NCI-H748 treated with DMSO at 0.1 percent for 48 hours (cell line): ENCODE measurements at regions not wholly inside any gene's neighbourhood (a gene's known extent, or its start where the extent isn't known, plus 50 kb on each side); places are given as distances from the start of the nearest gene placed in this dataset.

ENCODE experiments used
- DNase-seq: peaks from one replicate; lab custom pipeline; 2025; lab: John Stamatoyannopoulos, UW

- no peak for DNase-seq
These were observed 51.4 kb upstream of the TMEM132E start for GRCh38 chr17:34527908-34528470.

GRCh38 chr17:34527136-34527907 is 52.1 kb upstream of the TMEM132E start:
- DNase-seq, result no peak

GRCh38 chr17:34525651-34526050 is 53.7 kb upstream of the TMEM132E start:
- DNase-seq, result no peak

DNA sequence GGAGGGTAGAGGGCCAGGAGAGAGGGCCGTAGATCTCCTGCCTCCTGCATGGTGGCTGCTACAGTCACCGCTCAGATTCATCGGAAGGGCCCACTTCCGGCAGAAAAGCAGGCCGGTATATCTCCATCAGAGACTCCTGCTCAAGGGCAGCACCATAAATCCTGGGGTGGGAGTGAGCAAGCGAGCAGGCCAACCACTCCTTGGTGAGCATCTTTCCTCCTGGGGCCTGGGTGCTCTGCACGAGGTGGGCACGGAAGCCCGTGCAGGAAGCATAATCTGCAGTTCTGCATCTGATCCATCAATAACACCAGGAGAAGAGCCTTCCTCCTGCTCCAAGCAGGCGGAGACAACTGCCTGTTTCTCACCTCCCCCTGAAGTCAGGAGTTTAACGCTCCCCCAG is 57.4 kb upstream of the TMEM132E start:
- no peak for DNase-seq

DNA sequence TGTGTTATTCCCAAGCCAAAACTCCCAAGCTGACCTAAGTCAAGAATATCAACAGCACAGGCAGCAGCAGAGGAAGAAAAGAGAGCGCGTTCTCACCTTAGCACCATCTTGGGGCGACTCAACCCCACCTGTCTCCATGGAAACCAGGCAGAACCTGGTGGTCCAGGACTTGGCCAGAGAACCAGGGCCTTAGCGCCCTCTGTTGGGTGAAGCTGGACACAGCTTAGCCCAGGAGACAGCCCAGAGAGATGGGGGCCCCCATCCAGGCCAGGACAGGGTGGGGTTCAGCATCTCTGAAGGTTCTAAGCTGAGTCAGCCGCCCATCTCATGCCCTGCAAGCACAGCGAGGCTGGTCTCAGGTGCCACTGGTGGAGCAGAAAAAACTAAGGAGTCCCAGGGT is 60.1 kb upstream of the TMEM132E start:
- DNase-seq, result no peak

DNA sequence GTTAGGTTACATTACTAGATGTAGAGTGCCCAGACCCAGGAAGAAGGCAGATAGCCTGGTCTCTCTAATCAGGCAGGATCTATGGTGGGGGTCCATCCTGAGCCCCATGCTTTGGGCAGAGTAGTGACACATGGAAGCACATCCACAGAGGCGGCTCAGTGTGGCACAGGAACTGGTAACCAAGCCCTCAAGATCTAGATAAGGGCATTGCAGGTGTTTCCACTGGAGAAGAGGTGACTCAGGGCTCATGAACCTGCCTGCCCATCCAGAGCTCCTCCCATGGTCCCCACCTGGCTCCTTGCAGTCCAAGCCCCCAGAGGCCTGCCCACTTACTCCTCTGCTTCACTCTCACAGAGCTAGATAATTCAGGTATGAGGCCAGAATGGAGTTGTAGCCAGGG is 62.0 kb upstream of the TMEM132E start:
- DNase-seq, result no peak

DNA sequence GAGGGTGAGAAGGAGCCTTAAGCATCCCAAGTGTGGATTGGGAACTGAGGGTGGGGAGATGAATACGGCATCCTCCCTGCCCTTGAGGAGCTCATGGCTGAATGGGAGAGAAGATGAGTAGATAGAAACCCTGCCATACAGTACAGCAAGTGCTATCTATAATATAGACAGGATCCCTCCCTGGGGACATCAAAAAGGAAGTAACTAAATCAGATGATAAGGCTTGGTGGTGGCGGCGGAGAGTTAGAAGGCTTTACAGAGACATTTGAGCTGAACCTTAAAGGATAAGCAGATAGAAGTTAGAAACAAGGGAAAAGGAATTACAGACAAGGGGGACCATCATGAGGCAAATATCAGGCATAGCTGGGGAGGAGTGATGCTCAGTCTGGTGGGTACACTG is 67.5 kb upstream of the TMEM132E start:
- DNase-seq, result no peak

DNA sequence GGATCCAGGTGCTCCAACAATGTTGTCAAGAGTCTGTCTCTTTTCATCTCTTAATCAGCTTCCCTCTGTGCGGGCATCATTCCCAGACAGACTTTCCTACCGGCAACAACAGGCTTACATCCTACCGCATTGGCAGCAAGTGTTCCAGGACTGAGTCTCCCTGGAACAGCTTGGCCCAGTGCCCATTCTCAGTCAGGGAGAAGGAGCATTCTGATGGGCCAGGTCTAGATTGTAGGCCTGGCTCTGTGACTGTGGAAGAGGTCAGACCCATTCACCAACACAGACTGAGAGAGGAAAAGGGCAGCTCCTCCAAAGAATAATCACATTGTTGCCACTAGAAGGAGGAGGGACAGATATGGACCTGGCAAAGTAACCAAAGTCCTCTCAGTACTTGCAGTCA is 68.1 kb upstream of the TMEM132E start:
- no peak for DNase-seq

DNA sequence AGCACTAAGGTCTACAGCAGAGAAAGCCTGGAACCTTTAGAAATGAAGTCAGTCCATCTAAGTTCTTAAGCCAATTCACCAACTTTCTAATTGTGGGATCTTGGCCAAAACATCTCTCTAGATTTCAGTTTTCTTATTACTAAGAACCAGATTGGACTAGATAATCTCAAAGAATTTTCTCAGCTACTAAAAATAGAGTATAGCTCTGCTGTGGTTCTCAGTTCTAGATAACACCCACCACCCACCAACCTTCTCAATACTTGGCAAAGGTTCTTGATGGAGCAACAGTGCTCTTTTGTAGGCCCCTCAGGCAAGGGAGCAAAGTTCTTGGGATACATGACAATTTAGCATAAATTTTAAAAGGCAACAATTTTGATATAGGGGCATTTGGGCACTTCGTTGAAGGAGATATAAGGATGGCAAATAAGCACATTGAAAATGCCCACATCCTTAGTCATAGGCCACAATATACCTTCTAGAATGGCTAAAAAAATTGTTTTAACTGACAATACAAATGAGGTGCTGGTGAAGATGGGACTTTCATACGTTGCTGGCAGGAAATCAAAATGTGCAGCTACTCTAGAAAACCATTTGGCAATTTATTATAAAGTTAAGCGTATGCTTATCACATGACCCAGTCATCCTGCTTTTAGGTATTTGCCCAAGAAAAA is 74.4 kb upstream of the TMEM132E start:
- no peak for DNase-seq

- no peak for DNase-seq
These were observed 75.7 kb upstream of the TMEM132E start for GRCh38 chr17:34503528-34504195.

DNA sequence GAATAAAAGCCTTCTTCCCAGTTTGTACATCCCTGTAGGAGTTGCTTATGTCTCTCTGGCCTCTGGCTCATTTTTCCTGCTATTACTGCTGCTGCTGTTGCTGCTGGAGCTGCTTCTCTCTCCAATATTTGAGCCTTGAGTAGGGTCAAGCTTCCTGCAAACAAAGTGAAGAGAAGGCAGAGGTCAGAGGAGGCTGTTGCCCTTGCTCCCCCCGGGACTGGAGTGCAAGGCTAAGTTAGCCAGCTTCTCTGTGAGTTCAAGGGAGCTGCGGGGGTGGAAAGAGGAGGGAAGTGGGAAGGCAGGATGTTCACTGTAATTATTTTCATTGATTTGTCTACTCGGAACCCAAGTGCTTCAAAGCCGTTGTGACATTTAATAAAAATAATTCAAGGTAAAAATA is 77.0 kb upstream of the TMEM132E start:
- DNase-seq, result no peak

DNA sequence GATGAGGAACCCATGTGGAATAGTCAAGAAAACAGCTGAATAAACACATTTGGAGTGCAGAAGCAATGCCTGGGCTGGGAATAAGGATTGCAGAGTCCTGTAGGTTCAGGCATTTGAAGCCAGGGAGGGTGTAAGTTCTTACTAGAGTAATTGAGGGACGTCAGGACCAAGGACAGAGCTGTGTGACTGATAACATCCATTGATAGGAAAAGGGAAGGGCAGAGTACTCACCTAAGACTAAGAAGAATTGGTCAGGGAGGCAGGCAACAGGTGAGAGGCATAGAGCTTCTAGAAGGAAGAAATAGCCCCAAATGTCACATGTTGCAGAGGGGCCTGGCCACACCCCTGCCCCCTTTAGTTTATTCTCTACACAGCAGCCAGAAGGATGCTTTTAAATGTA is 79.8 kb upstream of the TMEM132E start:
- no peak for DNase-seq

DNA sequence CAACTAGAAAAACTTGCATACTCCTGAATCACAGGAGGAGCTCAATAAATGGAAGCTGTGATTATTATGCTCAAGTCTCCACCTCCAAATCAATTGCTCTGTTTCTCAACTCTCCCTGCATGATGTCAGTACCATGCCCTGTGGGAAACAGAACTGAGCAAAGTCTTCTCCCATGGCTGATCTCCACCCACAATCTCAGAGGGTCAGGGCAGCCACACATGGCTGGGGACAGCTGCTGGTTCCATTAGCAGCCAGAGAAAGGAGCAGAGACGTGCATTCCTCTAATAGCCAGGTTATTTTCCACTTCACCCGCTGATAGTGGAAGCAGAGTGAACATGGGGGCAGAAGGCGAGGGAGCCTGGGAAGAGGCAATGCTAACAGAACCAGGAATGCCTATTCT is 85.5 kb upstream of the TMEM132E start:
- DNase-seq, result no peak

- DNase-seq, result no peak
These were observed 91.8 kb upstream of the TMEM132E start for GRCh38 chr17:34487626-34488025.

- DNase-seq, result no peak
These were observed 92.6 kb upstream of the TMEM132E start for GRCh38 chr17:34486761-34487160.

GRCh38 chr17:34485999-34486398 is 93.4 kb upstream of the TMEM132E start:
- no peak for DNase-seq

DNA sequence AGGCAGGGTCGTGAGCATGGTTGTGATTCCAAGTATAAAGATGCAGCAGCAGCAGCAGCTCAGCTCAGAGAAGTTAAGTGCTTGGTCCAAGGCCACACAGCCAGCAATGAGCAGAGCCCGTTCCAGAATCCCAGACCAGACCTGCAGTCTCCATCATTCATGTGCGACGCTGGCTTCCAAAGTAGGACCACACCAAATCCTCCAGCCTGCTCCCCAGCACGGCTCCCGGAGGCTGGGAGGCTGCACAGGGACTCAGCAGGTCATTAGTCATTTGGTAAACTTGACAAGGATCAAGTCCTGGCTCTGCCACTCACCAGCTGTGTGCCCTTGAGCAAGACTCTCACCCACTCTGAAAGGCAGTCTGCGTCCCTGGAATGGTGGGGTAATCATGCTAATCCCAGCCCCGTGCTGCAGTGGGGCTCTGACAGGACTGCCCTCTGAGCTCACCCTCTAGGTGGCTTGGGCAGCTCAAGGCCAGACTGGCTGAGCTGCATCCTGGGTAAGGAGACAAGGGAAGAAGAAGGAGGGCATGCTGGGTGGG is 95.1 kb upstream of the TMEM132E start:
- DNase-seq, result no peak

GRCh38 chr17:34482730-34483129 is 96.7 kb upstream of the TMEM132E start:
- no peak for DNase-seq

DNA sequence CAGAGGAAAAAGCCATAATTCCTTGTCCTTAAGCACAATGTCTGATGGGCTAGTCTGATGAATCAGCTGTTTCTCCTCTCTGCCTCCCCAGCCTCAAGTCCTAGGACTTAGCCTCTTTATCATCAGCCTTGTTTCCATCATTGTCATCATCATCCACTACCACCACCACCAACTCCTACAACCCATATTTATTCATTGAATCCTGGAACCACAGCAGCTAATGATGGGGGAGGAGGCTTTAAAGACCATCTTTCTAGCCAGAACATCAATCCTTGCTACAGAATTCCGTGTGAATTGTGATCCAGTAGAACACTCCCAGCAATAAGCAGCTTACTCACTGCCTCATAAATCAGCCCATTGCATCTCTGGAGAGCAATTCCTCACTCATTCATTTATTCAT is 97.6 kb upstream of the TMEM132E start:
- no peak for DNase-seq

DNA sequence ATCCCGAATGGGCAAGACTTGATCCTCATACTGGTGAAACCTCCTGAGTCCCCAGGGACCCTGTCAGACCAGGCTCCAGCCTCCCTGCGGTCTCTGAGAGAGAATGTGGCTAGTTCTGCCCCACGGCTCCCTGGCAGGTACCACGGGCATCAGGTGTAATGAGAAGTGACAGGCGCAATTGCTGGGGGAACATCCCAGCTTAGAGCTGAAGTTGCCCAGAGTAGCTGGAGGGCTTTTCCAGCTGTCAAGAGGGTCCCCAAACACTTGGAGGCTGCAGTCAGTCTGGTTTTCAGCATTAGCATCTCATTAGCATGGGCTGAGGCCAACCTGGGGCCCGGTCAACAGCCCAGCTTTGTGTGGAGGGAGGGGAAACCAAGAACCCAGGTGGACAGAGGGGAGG is 100.0 kb upstream of the TMEM132E start:
- no peak for DNase-seq

- no peak for DNase-seq
These were observed 101.1 kb upstream of the TMEM132E start for GRCh38 chr17:34478244-34478643.

GRCh38 chr17:34475296-34475695 is 104.1 kb upstream of the TMEM132E start:
- DNase-seq, result no peak

DNA sequence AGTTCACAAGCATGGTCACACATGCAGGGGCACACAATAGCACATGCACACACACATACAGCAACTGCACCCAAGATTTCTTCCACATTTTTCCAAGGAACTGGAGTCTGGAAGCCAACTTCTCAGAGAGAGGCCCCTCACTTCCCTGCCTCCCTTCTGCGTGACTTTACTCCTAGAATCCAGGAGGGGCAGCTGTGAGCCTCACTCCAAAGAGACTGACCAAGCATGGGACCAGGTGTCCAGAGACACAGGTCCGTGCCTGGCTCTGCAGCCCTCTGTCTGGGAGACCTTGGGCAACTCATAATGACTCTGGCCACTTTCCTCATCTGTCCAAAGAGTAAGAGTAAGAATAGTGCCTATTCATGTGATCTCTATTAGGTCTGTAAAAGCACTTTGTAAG is 104.7 kb upstream of the TMEM132E start:
- DNase-seq, result no peak
